ENCODE measurements at regions not wholly inside any gene's neighbourhood (a gene's known extent, or its start where the extent isn't known, plus 50 kb on each side); places are given as distances from the start of the nearest gene placed in this dataset.

- Mint-ChIP-seq H3K9me3 (ENCODE audit: low read depth) (no peaks in the 10 kb centered on the region), H3K36me3 (ENCODE audit: insufficient read depth) (no peaks in the 10 kb centered on the region)
Observed at GRCh38 chr9:117775591-117775990, 71.4 kb downstream of the TLR4 start.

GRCh38 chr9:117777823-117778222 lies 73.6 kb downstream of the TLR4 start:
- Mint-ChIP-seq H3K27me3 (peaks cover 12% of the 10 kb centered on the region), H3K9me3 (ENCODE audit: low read depth) (no peaks in the 10 kb centered on the region), H3K36me3 (ENCODE audit: insufficient read depth) (no peaks in the 10 kb centered on the region), H3K27ac (no peak overlapping the region), H3K4me1 (ENCODE audit: low read depth) (no peaks in the 10 kb centered on the region), H3K4me3 (ENCODE audit: low read depth) (no peak overlapping the region)
- TF ChIP-seq CTCF (IDR thresholded peaks at IDR 0.05; ENCODE audit: unreplicated experiment) = no peak
- DNase-seq (ENCODE audit: low spot score, unreplicated experiment) = no peak

More at GRCh38 chr9:117775591-117775990, 71.4 kb downstream of the TLR4 start:
- Mint-ChIP-seq H3K4me1 (ENCODE audit: low read depth) (no peaks in the 10 kb centered on the region), H3K4me3 (ENCODE audit: low read depth) (no peak overlapping the region), H3K27ac (no peak overlapping the region), H3K27me3 (peaks cover 10% of the 10 kb centered on the region)
- no peak for DNase-seq (ENCODE audit: low spot score, unreplicated experiment)
- no peak for TF ChIP-seq CTCF (IDR thresholded peaks at IDR 0.05; ENCODE audit: unreplicated experiment)

- no peaks in the 10 kb centered on the region for H3K9me3 Mint-ChIP-seq (ENCODE audit: low read depth)
- H3K4me3 Mint-ChIP-seq (ENCODE audit: low read depth) = no peak overlapping the region
- no peak for DNase-seq (ENCODE audit: low spot score, unreplicated experiment)
- no peaks in the 10 kb centered on the region for H3K4me1 Mint-ChIP-seq (ENCODE audit: low read depth)
- H3K27ac Mint-ChIP-seq = no peak overlapping the region
- H3K27me3 Mint-ChIP-seq = peaks cover 6% of the 10 kb centered on the region
- H3K36me3 Mint-ChIP-seq (ENCODE audit: insufficient read depth) = no peaks in the 10 kb centered on the region
- no peak for TF ChIP-seq CTCF (IDR thresholded peaks at IDR 0.05; ENCODE audit: unreplicated experiment)
Observed at GRCh38 chr9:117779760-117780159, 75.6 kb downstream of the TLR4 start.

GRCh38 chr9:117782931-117783788 lies 79.0 kb downstream of the TLR4 start:
- H3K27me3 Mint-ChIP-seq = peaks cover 3% of the 10 kb centered on the region
- H3K9me3 Mint-ChIP-seq (ENCODE audit: low read depth) = no peaks in the 10 kb centered on the region
- peak; percentile 65 for DNase-seq (ENCODE audit: low spot score, unreplicated experiment)

GRCh38 chr9:117783828-117784227 lies 79.6 kb downstream of the TLR4 start:
- H3K4me1 Mint-ChIP-seq (ENCODE audit: low read depth) = peaks cover 10% of the 10 kb centered on the region
- no peak for TF ChIP-seq CTCF (IDR thresholded peaks at IDR 0.05; ENCODE audit: unreplicated experiment)
- peaks cover 3% of the 10 kb centered on the region for H3K27me3 Mint-ChIP-seq
- H3K9me3 Mint-ChIP-seq (ENCODE audit: low read depth) = no peaks in the 10 kb centered on the region
- no peak overlapping the region for H3K4me3 Mint-ChIP-seq (ENCODE audit: low read depth)
- H3K27ac Mint-ChIP-seq = no peak overlapping the region
- DNase-seq (ENCODE audit: low spot score, unreplicated experiment) = no peak
- H3K36me3 Mint-ChIP-seq (ENCODE audit: insufficient read depth) = no peaks in the 10 kb centered on the region

More at GRCh38 chr9:117782931-117783788, 79.0 kb downstream of the TLR4 start:
- Mint-ChIP-seq H3K4me3 (ENCODE audit: low read depth) (no peak overlapping the region), H3K27ac (no peak overlapping the region), H3K36me3 (ENCODE audit: insufficient read depth) (no peaks in the 10 kb centered on the region), H3K4me1 (ENCODE audit: low read depth) (peaks cover 8% of the 10 kb centered on the region)
- TF ChIP-seq CTCF (IDR thresholded peaks at IDR 0.05; ENCODE audit: unreplicated experiment) = peak; percentile 94

Measured in progenitor cell of endocrine pancreas (in vitro differentiated cells).